ENCODE measurements at regions not wholly inside any gene's neighbourhood (a gene's known extent, or its start where the extent isn't known, plus 50 kb on each side); places are given as distances from the start of the nearest gene placed in this dataset.

DNA sequence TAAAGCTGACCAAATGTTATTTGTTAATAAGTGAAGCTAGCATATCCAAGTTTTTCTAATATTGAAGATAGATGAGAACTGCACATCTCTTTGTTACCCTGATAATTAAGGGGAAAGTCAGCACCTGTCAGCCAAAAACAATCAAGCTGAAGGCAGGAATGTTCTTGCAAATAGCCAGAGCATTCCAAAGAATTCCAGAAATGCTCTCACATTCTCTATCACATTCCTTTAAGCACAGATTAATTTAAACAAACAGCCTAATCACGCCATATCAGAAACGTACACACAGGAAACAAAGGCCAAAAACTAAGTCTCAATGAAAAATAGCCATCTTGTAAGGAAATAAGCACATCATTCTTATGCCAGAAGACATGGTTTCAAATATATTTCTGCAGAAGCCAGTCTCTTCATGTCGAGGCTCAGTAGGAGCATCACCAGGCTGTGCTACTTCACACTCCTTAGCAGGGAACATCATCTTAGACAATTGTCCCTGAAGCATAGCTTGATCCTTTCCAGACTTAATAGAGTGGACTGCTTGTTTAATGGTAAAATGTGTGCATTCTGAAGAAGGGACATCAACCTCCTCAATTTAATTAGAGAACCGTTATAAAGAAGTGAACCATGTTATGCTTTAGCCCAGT is 252.9 kb upstream of the TTC29 start:
- TF ChIP-seq, protein P1, sequence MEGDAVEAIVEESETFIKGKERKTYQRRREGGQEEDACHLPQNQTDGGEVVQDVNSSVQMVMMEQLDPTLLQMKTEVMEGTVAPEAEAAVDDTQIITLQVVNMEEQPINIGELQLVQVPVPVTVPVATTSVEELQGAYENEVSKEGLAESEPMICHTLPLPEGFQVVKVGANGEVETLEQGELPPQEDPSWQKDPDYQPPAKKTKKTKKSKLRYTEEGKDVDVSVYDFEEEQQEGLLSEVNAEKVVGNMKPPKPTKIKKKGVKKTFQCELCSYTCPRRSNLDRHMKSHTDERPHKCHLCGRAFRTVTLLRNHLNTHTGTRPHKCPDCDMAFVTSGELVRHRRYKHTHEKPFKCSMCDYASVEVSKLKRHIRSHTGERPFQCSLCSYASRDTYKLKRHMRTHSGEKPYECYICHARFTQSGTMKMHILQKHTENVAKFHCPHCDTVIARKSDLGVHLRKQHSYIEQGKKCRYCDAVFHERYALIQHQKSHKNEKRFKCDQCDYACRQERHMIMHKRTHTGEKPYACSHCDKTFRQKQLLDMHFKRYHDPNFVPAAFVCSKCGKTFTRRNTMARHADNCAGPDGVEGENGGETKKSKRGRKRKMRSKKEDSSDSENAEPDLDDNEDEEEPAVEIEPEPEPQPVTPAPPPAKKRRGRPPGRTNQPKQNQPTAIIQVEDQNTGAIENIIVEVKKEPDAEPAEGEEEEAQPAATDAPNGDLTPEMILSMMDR (IDR thresholded peaks at IDR 0.05) = no peak
- TF ChIP-seq EP300 (IDR thresholded peaks at IDR 0.05) = no peak

All from tibial nerve (tissue), 4 donors.